K562 (cell line): ENCODE measurements at regions not wholly inside any gene's neighbourhood (a gene's known extent, or its start where the extent isn't known, plus 50 kb on each side); places are given as distances from the start of the nearest gene placed in this dataset.

Experiments used
- ATAC-seq: fragments of 200-7000 bp; cut with Tn5 transposase; 3 replicates; pipeline ENCODE4 v1.9.1; 2020; ENCODE audit warnings: moderate library complexity
- BruUV-seq: library from RNA; stranded (reverse); fragments of 400-500 nt; replicated peaks from 2 replicates; lab custom pipeline; 2021; lab: Mats Ljungman, UMichigan
- CTCF ChIA-PET: fragments of 300-600 bp; formaldehyde crosslinking; extraction: SDS; loops from one replicate; lab custom pipeline; 2021; ENCODE audit warnings: low intra/inter-chr PET ratio; lab: Yijun Ruan, JAX
- POLR2A ChIA-PET: fragments of 300-600, 350-650 bp; sonication (Branson Sonifier 250); formaldehyde crosslinking; extraction: SDS; loops from one replicate; lab custom pipeline; 2021; ENCODE audit warnings: antibody characterized with exemption, inconsistent platforms; lab: Yijun Ruan, JAX
- DNase-seq, 4 experiments: peaks; one replicate each; pipeline versions ENCODE4 v3.0.0 to v3.0.0-alpha.2; 2011 to 2018; ENCODE audit warnings: low spot score in 3 of 4, mixed read lengths in 3 of 4; ENCODE audit errors: extremely low read depth in 1 of 4
- FAIRE-seq: peaks from 2 replicates; lab custom pipeline; 2011; peaks lifted over from hg19 to GRCh38; lab: Jason Lieb, UNC
- H2AFZ ChIP-seq: 2 replicates; pipeline ENCODE4 v1.6.0; 2011; ENCODE audit warnings: low read depth, low read length, control low read depth, inconsistent platforms
- H3K27ac ChIP-seq: fragments of 200-600 bp; 3 replicates; pipeline ENCODE4 v1.8.0; 2011; ENCODE audit warnings: low read depth, mild to moderate bottlenecking, control low read depth, inconsistent platforms, low read length, moderate library complexity, mixed read lengths; ENCODE audit errors: extremely low read depth
- H3K27me3 ChIP-seq, 2 experiments: fragments of 300-600 bp in 1 of 2; 2 replicates in 1 of 2; 3 replicates in 1 of 2; pipeline versions ENCODE4 v1.6.0 to v1.8.0; 2011; ENCODE audit warnings: inconsistent platforms in 2 of 2, low read length in 2 of 2, mild to moderate bottlenecking in 1 of 2, mixed read lengths in 1 of 2, moderate library complexity in 1 of 2; ENCODE audit not compliant: control insufficient read depth in 2 of 2, insufficient read depth in 2 of 2
- H3K36me3 ChIP-seq: fragments of 300-600 bp; 3 replicates; pipeline ENCODE4 v1.8.0; 2011; ENCODE audit warnings: mild to moderate bottlenecking, low read length, inconsistent platforms; ENCODE audit not compliant: control insufficient read depth, insufficient read depth
- H3K4me1 ChIP-seq, 2 experiments: fragments of 200-600 bp in 1 of 2; replicated peaks in 1 of 2; 2 replicates in 1 of 2; 3 replicates in 1 of 2; pipeline versions ENCODE4 v1.5.1 to v1.8.0; 2011; ENCODE audit warnings: inconsistent platforms in 2 of 2, low read length in 2 of 2, mild to moderate bottlenecking in 1 of 2, mixed read lengths in 1 of 2, moderate library complexity in 1 of 2; ENCODE audit not compliant: control insufficient read depth in 2 of 2, insufficient read depth in 2 of 2
- H3K4me2 ChIP-seq: 2 replicates; pipeline ENCODE4 v1.6.1; 2011; ENCODE audit warnings: low read length, control low read depth, inconsistent platforms, mixed read lengths; ENCODE audit not compliant: insufficient read depth
- H3K4me3 ChIP-seq: fragments of 200-600 bp; sonication (generic), shearing (Covaris generic); 2 replicates; pipeline ENCODE4 v1.5.1; 2016; ENCODE audit warnings: control low read depth, inconsistent platforms
- H3K79me2 ChIP-seq: fragments of 200-600 bp; 3 replicates; pipeline ENCODE4 v1.8.0; 2011; ENCODE audit warnings: low read length, inconsistent platforms; ENCODE audit not compliant: control insufficient read depth, insufficient read depth
- H3K9ac ChIP-seq, 2 experiments: 2 replicates each; pipeline versions ENCODE4 v1.6.0 to v1.6.1; 2011; ENCODE audit warnings: low read depth in 2 of 2, low read length in 2 of 2, control low read depth in 1 of 2, inconsistent platforms in 1 of 2, mild to moderate bottlenecking in 1 of 2, mixed read lengths in 1 of 2; ENCODE audit not compliant: insufficient read depth in 1 of 2
- H3K9me1 ChIP-seq: one replicate; pipeline ENCODE4 v1.6.0; 2011; ENCODE audit warnings: inconsistent platforms, mild to moderate bottlenecking, low read length, moderate library complexity; ENCODE audit not compliant: control insufficient read depth, insufficient read depth
- H3K9me3 ChIP-seq: replicated peaks from 2 replicates; pipeline ENCODE4 v1.5.1; 2011; ENCODE audit warnings: low read depth, low read length, inconsistent platforms; ENCODE audit not compliant: control insufficient read depth, insufficient read depth
- H4K20me1 ChIP-seq: replicated peaks from 2 replicates; pipeline ENCODE4 v1.6.1; 2011; ENCODE audit warnings: low read length, inconsistent platforms, mixed read lengths; ENCODE audit not compliant: control insufficient read depth, insufficient read depth
- AFF1 ChIP-seq, 2 experiments: fragments of 450-650 bp; IDR thresholded peaks; 2 replicates each; pipeline ENCODE4 v1.6.1; 2018; ENCODE audit warnings: mild to moderate bottlenecking in 2 of 2, low read depth in 1 of 2; ENCODE audit not compliant: partially characterized antibody in 2 of 2
- ARID3B ChIP-seq: fragments of 250-450 bp; sonication (Bioruptor Pico); IDR thresholded peaks from 2 replicates; pipeline ENCODE4 v1.4.0; 2020; ENCODE audit warnings: borderline replicate concordance
- GABPB1 ChIP-seq: sonication (generic); formaldehyde crosslinking; IDR thresholded peaks from 2 replicates; pipeline ENCODE4 v1.8.0; 2022; ENCODE audit warnings: mild to moderate bottlenecking, missing genetic modification reagents
- KDM5B ChIP-seq: fragments of 200-600 bp; sonication (generic); IDR thresholded peaks from 2 replicates; pipeline ENCODE4 v1.6.1; 2012; ENCODE audit warnings: low read depth, mild to moderate bottlenecking, moderate library complexity, low read length, control low read depth, inconsistent platforms; ENCODE audit not compliant: insufficient replicate concordance
- STAT6 ChIP-seq: sonication (generic); formaldehyde crosslinking; IDR thresholded peaks from 2 replicates; pipeline ENCODE4 v1.8.1; 2023; ENCODE audit warnings: mild to moderate bottlenecking, missing genetic modification reagents
- TSHZ1 ChIP-seq: fragments of 250-450 bp; sonication (Bioruptor Pico); IDR thresholded peaks from 2 replicates; pipeline ENCODE4 v1.4.0; 2020; ENCODE audit warnings: mild to moderate bottlenecking, moderate library complexity
- ZKSCAN8 ChIP-seq: fragments of 200-800 bp; sonication (Bioruptor generic); IDR thresholded peaks from 2 replicates; pipeline ENCODE4 v1.6.1; 2016; ENCODE audit warnings: missing genetic modification characterization, missing compliant biosample characterization
- ZSCAN32 ChIP-seq: fragments of 450-650 bp; formaldehyde crosslinking; IDR thresholded peaks from 2 replicates; pipeline ENCODE4 v1.4.0; 2020; ENCODE audit warnings: mild to moderate bottlenecking, moderate library complexity
- ZZZ3 ChIP-seq: fragments of 450-650 bp; IDR thresholded peaks from 2 replicates; pipeline ENCODE4 v1.6.1; 2016; ENCODE audit warnings: antibody characterized with exemption, mild to moderate bottlenecking, moderate library complexity
- WGBS: fragments of 100-300 bp; shearing (Covaris generic); methylation state at CpG from one replicate; pipeline ENCODE4 v1.1.6; 2016; ENCODE audit warnings: low coverage, mixed read lengths; ENCODE audit not compliant: insufficient coverage; ENCODE audit errors: missing lambda C conversion rate; 5-methylcytosine and 5-hydroxymethylcytosine counted together
- in situ Hi-C: fragments of 300-500 bp; cut with MboI; formaldehyde crosslinking; loops from 4 replicates; pipeline ENCODE4 v1.15.0; 2018; ENCODE audit warnings: inconsistent platforms, mixed read lengths
- intact Hi-C: fragments of 100-400 bp; cut with micrococcal nuclease; formaldehyde crosslinking; loops from 2 replicates; pipeline ENCODE4 v1.14.2; 2022

DNA sequence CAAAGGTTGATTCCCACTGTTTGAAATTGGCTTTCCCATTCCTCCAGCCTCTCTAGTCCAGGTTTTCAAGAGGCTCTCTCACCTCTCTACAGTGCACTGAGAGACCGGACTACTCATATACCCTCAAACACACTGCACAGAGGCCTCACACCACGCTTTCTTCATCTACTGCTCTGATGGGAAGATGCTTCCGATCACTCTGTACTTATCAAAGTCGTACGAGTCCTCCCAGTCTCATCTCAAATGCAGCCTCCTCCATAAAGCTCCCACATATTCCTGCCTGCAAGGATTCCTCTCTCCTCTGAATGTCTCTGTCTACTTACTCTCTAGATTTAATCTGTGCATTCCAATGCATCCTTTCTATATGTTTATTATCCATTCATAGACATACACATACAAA, 164.4 kb downstream of the EFNB2 start:
- intact Hi-C loops: no loop called here

More for the DNA sequence above, 164.4 kb downstream of the EFNB2 start:
- in situ Hi-C loops: no loop called here
- Histone ChIP-seq H3K36me3 (no peaks in the 10 kb centered on the region), H3K9me1 (no peaks in the 10 kb centered on the region), H3K79me2 (no peaks in the 10 kb centered on the region), H3K4me1 (no peaks in the 10 kb centered on the region), H3K9ac (no peak overlapping the region), H3K27me3 (no peaks in the 10 kb centered on the region), H3K27ac (no peak overlapping the region), H4K20me1 (no peaks in the 10 kb centered on the region), H2AFZ (no peak overlapping the region), H3K4me3 (no peak overlapping the region), H3K9me3 (no peaks in the 10 kb centered on the region), H3K4me2 (no peak overlapping the region)
- CTCF ChIA-PET: no interaction called here
- ATAC-seq: no peak
- TF ChIP-seq TSHZ1: no peak
- no peak for TF ChIP-seq STAT6 (CRISPR knock-in tag)
- no peak for TF ChIP-seq ZKSCAN8 (CRISPR knock-in tag)
- TF ChIP-seq ZZZ3: no peak
- TF ChIP-seq AFF1 (IDR thresholded peaks at IDR 0.05; ENCODE audit: low read depth in 1 of 2, partially characterized antibody in 2 of 2): no peak
- TF ChIP-seq ZSCAN32 (CRISPR knock-in tag): no peak
- TF ChIP-seq GABPB1 (CRISPR knock-in tag): no peak
- TF ChIP-seq KDM5B: no peak
- no peak for TF ChIP-seq ARID3B (CRISPR knock-in tag)
- WGBS: 3% methylated on average over 5 of the region's 5 CpGs
- POLR2A ChIA-PET: no interaction called here
- no peak for DNase-seq
- no TSS peak for BruUV-seq
- FAIRE-seq: no peak
